SK-N-DZ (cell line): ENCODE measurements at regions not wholly inside any gene's neighbourhood (a gene's known extent, or its start where the extent isn't known, plus 50 kb on each side); places are given as distances from the start of the nearest gene placed in this dataset.
"Not testable (repeated sequence)": the region's sequence is repeated elsewhere in the genome, so short reads cannot be mapped to it uniquely, and the experiment has no call there.

ENCODE experiments used
- DNase-seq: peaks from one replicate; pipeline ENCODE4 v3.0.0-alpha.2; 2015; ENCODE audit warnings: low spot score

DNA sequence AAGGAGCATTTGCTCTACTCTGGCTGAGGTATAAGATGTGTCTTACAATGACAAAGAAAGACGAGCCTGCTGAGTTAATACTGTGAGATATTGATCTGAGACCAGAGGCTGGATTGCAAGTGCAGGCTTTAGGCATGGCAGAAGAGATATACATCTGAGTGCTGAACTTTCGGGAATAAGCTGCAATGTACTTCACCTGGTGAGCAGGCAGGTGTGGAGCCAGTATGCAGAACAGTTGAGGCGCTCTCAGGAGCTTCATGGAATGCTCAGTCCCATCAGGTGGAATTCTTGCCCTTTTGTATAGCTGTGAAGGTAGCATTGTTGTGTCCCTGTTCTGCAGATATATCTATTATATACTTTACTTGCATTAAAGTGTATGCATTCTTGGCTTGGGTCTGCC is 179.3 kb upstream of the RIMS1 start:
- DNase-seq: no peak

DNA sequence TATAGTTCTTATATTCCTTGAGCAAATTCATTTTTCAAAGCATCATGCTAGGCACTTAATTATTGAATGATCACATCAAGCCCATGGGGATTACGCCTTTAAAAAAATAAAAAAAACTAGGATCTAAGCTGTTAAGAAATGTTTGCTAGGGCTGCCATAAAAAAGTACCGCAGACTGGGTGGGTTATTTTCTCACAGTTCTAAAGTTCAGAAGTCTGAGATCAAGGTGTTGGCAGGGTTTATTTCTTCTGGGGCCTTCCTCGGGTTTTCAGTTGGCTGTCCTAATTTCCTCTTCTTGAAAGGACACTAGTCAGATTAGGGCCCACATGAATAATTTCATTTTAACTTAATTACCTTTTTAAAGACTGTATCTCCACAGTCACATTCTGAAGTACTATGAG is 165.6 kb upstream of the RIMS1 start:
- DNase-seq: no peak

DNA sequence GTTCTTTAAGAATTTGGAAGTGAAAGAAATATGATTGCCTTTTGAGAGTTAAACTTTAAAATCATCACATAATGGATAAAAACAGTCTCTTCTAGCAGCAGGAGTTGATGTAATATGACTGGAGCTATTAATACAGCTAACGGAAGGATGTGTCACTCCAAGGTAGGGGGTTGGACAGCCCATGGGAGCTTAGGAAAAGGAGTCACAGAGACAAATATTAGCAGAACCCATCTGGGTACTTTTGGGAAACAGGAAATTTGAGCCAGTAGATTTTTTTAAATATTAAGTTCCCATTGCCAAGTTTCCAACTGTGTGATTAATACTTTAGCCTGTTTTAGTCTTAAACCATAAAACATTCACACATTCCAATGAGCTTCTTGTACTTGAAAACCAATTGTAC is 164.7 kb upstream of the RIMS1 start:
- DNase-seq: no peak

DNA sequence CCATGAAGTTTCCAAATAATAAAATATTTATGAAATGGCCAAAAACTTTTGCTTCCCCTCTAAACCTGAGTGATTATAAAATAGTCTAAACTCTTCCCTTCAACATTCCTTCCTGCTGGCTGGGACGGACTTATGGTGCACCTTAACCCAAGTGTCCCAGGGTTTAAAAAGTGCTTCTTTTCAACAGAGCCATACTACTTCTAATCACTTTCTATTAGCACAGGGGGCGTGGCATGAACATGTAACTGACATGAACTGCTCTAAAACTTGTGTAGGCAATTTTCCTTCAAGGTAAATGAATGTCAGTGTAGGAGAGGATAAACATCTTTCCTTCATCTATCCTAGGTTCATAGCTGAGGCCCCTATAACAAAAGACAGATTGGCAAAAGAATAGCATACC is 163.6 kb upstream of the RIMS1 start:
- no peak for DNase-seq

DNA sequence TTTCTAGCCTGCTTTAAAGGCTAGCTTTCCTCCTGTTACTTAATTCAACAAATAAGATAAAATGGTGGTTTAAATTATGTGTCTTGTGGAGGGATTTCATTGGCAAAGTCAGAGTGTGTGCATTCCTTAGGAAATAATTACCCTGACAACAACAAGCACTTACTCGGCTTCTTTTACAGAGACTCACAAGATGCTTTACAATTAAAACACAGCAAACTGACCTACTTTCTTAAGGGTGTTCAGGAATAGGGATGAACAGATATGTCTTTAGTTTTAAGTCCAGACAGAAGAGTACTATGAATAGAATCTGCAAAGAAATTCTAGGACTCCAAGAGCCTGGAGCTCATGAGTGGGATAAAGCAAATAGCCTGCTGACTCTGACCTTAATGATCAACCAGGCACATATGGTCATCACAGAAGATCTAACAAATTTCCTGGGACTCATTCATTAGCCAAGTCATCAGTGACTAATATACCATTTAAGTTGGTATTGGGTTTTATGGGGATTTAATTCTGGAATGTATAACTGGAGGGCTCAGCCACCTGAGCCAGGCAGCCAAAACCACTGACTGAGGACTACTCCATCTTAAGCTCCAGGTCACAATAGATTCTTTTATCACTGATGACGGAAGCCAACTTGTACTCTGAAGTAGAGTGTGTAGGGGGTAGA is 161.8 kb upstream of the RIMS1 start:
- DNase-seq: no peak

DNA sequence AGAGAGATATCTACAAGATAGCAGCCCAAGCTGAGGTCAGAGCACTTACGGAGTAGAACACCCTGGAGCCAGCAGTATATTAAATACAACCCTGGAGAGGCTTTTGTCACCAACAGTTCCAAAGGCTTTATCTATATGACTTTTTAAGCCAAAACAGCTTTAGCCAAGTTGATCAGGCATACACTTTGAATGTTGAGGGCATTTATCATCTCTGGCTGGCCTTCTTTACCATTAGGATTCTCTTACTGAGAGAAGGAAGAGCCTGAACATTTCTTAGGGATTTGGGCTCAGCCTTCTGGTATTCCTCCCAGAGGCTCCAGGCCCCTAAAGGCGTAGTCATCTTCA is 161.3 kb upstream of the RIMS1 start:
- DNase-seq: no peak

DNA sequence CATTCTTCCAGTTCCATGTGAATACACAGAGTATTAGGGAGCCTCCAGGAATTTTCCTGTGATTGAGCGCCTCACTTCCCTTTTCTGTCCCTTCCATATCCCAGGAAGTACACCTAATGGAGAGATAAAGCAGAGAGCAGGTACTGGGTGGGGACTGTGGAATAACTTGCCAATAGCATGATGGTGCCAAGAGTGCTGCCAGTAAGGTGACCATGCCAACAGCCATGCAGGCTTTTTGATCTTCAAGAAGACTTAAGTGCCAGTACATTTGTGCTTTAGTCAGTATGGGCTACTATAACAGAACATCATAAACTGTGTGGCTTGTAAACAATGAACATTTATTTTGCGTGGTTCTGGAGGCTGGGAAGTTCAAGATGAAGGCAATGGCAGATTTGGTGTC is 160.2 kb upstream of the RIMS1 start:
- no peak for DNase-seq

DNA sequence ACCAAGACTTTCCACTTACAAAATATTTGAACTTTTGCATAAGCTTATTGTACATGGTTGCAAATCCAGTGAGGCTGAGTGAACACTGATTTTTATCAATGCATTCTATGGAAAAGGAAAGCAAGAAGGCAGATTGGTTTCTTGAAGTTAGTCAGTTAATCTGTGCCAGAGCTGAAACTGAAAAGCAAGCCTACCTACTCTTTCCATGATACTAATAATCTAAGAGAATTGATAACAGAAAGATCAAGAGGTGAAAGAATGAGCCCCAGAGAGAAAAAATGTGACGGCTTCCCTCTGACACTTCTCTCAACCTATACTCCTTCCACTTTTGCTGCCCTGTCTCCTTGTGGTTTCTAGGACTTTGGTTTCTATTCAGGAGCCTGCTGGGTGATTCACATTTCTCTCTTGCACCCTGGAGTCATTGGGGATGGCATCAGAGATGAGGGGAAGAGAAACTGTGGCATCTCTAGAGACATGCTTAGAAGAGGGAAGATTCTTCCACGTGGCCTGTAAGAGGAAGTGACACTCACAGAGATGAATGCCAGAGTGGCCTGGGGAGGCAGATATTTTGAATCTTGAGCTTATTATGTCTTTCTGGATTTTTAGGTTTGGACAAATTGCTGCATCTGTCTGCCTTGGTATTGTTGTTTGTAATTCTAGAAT is 158.6 kb upstream of the RIMS1 start:
- no peak for DNase-seq

DNA sequence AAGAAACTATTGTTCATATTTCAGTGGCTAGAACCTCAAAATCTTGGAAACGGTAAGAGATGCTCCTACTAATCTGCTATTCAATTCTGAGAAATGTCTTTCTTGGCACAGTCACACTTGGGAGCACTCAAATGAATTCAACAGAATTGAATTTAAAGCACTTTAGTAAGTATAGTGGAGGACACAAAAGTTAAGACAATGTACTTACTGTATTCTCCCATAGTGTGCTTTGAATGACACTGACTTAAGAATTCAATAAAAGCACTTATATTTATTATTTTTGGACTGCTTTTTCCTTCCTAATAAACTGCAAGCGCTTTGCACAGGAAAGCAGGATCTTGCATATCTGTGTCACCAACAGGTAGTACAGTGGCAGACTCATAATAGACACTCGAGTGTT is 156.1 kb upstream of the RIMS1 start:
- no peak for DNase-seq

DNA sequence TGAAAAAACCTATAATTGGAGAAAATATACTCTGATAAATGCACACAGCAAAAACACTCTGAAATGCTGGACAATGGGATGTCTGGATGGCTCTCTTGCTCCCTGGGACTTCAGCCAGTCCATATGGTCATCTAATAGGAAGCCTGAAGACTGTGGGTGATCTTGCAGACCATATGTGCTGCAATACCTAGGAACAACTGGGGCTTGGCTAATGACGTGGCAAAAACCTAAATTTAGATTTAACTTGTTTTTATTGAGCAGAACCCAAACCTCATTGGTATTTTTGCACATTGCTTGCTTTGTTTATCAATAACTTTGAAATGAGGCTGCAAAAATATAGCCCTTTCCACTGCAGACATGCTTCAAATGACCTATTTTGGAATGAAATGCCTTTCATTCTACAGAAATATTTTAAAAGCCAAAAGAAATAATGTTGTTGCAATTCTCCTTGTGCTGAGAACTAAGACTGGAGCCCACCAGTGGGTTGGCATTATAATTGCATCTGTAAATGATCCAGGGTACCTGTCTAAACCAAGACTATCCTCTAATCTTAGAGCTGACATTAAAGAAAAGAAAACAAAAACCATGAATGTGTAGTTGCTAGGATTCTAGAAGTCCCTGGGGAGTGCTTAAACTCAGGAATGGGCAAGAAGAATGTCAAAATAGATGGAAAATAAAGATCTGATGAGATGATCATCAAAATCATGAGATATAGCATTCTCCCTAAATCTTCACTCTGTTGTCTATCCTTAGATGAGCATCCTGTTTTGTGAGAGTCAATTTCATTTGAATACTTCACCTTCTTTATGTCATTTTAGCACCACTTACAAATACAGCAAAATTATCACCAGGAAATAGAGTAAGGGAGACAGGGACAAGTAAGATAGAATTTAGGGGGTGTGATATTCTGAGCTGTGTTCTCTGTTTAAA is 152.1 kb upstream of the RIMS1 start:
- no peak for DNase-seq

DNA sequence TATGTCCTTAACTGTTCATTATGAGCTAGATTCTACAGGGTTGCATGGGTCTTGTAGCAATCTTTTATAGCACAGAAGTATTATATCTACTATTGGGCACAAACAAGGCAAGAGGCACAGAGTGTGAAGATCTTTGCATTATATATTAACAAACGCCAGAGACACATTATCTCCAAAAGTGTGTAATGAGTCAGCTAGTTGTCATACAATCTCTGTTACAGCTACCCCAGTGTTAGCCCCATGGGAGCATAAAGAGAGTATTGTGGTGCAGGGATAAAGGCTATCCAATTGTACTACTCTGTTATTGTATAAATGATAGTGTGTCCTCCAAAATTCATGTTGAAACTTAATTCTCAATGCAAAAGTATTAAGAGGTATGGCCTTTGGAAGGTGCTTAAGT is 148.4 kb upstream of the RIMS1 start:
- no peak for DNase-seq

DNA sequence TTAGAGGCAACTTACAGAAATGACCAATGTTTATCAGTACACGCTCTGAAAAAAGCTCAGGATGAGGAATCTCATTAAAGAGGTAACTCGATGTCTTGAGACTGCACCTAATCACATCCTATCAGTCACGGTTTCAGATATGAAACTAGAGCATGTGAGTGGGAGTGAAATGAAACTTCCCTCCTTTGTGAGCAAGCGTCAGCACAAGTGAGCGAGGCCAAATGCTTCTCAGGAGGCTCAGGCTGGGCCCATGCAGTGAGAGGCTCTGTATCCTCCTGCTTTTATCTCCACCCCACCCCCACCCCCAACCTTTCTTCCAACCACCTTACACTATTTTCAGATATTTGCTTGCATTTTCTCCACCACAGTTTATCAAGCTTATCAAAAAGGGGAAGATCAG is 140.8 kb upstream of the RIMS1 start:
- DNase-seq: no peak

DNA sequence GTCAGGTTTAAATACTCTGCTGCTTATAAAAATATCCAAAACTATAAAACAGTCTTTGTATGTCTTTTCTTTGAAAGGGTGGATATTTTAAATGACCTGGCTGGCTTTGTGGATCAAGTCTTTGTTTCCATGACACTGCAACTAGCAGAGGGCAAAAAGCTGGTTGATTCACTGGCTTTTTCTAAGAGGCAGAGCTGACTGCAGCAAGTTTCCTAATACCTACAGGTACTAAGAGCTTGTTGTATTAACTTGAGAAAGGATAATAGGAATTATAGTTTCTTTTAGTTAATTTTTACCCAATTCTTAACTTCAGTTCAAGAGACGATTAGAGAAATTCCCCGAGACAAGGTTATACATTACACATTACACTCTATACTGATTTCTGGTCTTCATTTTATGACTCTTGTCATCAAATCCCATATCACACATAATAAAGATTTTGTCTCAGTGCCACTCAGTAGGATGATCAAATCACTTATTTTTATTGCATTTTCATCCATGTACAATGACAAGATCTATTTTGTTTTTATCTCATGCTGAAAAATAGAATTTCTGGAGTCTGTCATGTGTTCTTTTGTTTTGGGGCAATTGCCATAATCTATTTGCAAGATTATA is 120.1 kb upstream of the RIMS1 start:
- DNase-seq: no peak

DNA sequence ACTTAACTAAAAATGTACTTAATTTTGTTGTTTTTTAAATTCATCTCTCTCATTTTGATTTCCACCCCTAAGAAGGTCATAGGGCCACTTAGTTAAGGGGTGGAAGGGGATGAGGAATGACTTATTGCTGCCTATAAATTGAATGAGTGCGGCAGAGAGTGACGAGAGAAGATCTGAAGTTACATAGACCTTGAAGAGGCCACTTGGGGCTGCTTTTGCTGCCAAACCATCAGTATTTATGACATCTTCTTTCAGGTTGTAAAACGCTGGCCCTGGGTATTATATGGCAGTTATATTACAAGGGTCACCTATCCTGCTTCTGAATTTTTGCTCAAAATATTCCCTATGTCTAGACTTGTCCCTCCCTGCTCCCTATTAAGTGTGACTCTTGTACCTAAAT is 119.6 kb upstream of the RIMS1 start:
- DNase-seq: no peak

DNA sequence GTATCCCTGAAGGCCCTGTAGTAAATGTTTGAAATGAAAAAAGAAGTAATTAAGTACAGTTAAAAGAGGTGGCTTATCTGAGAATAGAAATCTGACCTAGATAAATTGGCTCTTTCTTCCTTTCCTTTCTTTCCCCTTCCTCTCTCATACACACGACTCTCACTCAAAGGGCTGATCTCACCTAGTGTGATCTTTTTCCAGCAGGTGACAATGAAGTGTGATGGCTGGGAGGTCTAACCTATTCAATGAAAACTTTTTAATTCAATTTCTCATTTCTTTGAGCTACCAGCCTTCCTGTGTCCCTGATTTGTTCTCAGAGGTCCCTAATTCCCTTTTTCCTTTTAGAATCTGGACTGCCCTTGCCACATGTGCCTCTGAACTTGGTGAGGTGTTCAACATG is 118.0 kb upstream of the RIMS1 start:
- no peak for DNase-seq

DNA sequence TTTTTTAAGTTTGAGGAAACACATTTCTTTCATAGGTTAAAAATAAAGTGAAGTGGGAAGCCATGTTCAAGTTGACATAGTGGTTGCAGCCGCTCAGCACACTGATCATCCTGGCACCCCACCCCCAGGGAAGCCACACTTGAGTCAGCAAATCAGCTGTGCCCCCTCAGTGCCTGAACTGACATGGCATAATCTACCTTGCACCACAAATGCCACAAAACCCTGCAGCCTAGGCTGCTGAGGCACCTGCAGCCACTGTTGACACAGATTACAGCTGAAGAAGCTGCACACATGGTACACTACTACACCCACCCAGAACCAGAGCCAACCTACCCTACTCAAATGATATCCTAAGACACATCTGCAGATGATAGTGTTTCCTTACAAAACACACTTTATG is 77.5 kb upstream of the RIMS1 start:
- DNase-seq: no peak

DNA sequence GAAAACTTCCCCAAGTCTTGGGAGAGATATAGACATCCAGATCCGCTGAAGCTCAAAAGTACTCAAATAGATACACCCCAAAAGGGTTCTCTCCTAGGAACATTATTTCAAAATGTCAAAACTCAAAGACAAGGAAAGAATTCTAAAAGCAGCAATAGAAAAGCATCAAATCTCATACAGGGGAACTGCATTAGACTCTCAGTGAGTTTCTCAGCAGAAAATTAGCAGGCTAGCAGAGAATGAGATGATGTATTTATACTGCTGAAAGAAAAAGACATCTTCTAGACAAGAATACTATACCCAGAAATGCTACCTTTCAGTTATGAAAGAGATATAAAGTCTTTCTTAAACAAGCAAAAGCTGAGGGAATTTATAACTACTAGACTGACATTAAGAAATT is 75.5 kb upstream of the RIMS1 start:
- DNase-seq: no peak

DNA sequence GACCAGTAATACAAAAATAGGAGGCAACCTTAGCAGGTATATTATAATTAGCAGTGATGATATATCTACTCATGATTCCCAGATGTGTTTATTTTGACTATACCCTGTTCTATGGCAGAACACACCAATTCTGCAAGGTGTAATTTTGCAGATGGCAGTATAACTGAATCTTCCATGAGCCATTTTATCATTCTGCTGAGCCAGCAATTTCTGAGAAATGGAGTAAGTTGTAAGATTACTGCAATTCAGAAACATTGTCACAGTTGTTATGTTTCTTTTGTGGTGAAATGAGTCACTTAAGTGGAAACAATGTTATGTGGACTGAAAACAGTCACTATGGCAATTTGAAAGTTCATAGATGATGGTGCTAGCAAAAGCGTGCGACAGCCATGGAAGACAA is 63.7 kb upstream of the RIMS1 start:
- DNase-seq: no peak

DNA sequence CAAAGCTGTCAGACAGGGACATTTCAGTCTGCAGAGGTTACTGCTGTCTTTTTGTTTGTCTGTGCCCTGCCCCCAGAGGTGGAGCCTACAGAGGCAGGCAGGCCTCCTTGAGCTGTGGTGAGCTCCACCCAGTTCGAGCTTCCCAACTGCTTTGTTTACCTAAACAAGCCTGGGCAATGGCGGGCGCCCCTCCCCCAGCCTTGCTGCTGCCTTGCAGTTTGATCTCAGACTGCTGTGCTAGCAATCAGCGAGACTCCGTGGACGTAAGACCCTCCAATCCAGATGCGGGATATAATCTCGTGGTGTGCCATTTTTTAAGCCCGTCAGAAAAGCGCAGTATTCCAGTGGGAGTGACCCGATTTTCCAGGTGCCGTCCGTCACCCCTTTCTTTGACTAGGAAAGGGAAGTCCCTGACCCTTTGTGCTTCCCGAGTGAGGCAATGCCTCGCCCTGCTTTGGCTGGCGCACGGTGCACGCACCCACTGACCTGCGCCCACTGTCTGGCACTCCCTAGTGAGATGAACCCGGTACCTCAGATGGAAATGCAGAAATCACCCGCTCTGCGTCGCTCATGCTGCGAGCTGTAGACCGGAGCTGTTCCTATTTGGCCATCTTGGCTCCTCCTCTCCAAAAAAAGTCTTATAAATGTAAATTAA is 54.1 kb upstream of the RIMS1 start:
- not testable (repeated sequence) for DNase-seq
